ENCODE measurements at regions not wholly inside any gene's neighbourhood (a gene's known extent, or its start where the extent isn't known, plus 50 kb on each side); places are given as distances from the start of the nearest gene placed in this dataset.

GRCh38 chr12:103024650-103025049, 67.2 kb downstream of the ASCL1 start:
- TF ChIP-seq MAX (IDR thresholded peaks at IDR 0.05), result no peak
- no peak for TF ChIP-seq NANOG (IDR thresholded peaks at IDR 0.05; ENCODE audit: insufficient read depth, low read depth, low read length, poor library complexity, severe bottlenecking)
- no peak for TF ChIP-seq POLR2A (IDR thresholded peaks at IDR 0.05; ENCODE audit: control extremely low read depth in 1 of 2, low read depth in 2 of 2, low read length in 2 of 2)
- no peak for TF ChIP-seq CHD1 (IDR thresholded peaks at IDR 0.05; ENCODE audit: low read depth, low read length)
